GM18508 (cell line): ENCODE measurements at regions not wholly inside any gene's neighbourhood (a gene's known extent, or its start where the extent isn't known, plus 50 kb on each side); places are given as distances from the start of the nearest gene placed in this dataset.

Source experiments
- ATAC-seq: cut with Tn5 transposase; IDR thresholded peaks from one replicate; pipeline ENCODE4 v1.9.1; 2021; ENCODE audit warnings: moderate number of reproducible peaks; ENCODE audit not compliant: insufficient read depth, unreplicated experiment

- ATAC-seq, result no peak
Observed at GRCh38 chr1:69197816-69198215, 369.9 kb upstream of the LRRC7 start.

- no peak for ATAC-seq
Observed at GRCh38 chr1:69201716-69202115, 366.0 kb upstream of the LRRC7 start.

- no peak for ATAC-seq
Observed at GRCh38 chr1:69203166-69203565, 364.6 kb upstream of the LRRC7 start.

GRCh38 chr1:69213644-69214043 is 354.1 kb upstream of the LRRC7 start:
- no peak for ATAC-seq

GRCh38 chr1:69215883-69216282 is 351.8 kb upstream of the LRRC7 start:
- ATAC-seq, result no peak

- no peak for ATAC-seq
Observed at GRCh38 chr1:69220672-69221071, 347.1 kb upstream of the LRRC7 start.

- no peak for ATAC-seq
Observed at GRCh38 chr1:69221524-69221923, 346.2 kb upstream of the LRRC7 start.

GRCh38 chr1:69223156-69223555 is 344.6 kb upstream of the LRRC7 start:
- ATAC-seq, result no peak

GRCh38 chr1:69228501-69228900 is 339.2 kb upstream of the LRRC7 start:
- no peak for ATAC-seq

- no peak for ATAC-seq
Observed at GRCh38 chr1:69230208-69230607, 337.5 kb upstream of the LRRC7 start.

- no peak for ATAC-seq
Observed at GRCh38 chr1:69233463-69233862, 334.3 kb upstream of the LRRC7 start.

- ATAC-seq, result no peak
Observed at GRCh38 chr1:69244211-69244610, 323.5 kb upstream of the LRRC7 start.

- ATAC-seq, result no peak
Observed at GRCh38 chr1:69246109-69246508, 321.6 kb upstream of the LRRC7 start.

- no peak for ATAC-seq
Observed at GRCh38 chr1:69246710-69247109, 321.0 kb upstream of the LRRC7 start.

- ATAC-seq, result no peak
Observed at GRCh38 chr1:69252696-69253095, 315.0 kb upstream of the LRRC7 start.

GRCh38 chr1:69256036-69256435 is 311.7 kb upstream of the LRRC7 start:
- ATAC-seq, result no peak

- no peak for ATAC-seq
Observed at GRCh38 chr1:69258842-69259241, 308.9 kb upstream of the LRRC7 start.

GRCh38 chr1:69263921-69264391 is 303.8 kb upstream of the LRRC7 start:
- no peak for ATAC-seq

GRCh38 chr1:69269491-69269890 is 298.2 kb upstream of the LRRC7 start:
- no peak for ATAC-seq

- no peak for ATAC-seq
Observed at GRCh38 chr1:69271587-69272125, 296.1 kb upstream of the LRRC7 start.

GRCh38 chr1:69272684-69273083 is 295.0 kb upstream of the LRRC7 start:
- ATAC-seq, result no peak

GRCh38 chr1:69278923-69279322 is 288.8 kb upstream of the LRRC7 start:
- no peak for ATAC-seq

GRCh38 chr1:69283516-69283915 is 284.2 kb upstream of the LRRC7 start:
- ATAC-seq, result no peak
